ENCODE measurements at regions not wholly inside any gene's neighbourhood (a gene's known extent, or its start where the extent isn't known, plus 50 kb on each side); places are given as distances from the start of the nearest gene placed in this dataset.
A peak's percentile ranks its signal among the peaks of the same experiment; 100 is the strongest.
"Not testable (repeated sequence)": the region's sequence is repeated elsewhere in the genome, so short reads cannot be mapped to it uniquely, and the experiment has no call there.

GRCh38 chr9:87206064-87206661 lies 258.9 kb upstream of the GAS1 start:
- no peak overlapping the region for H3K4me3 ChIP-seq (ENCODE audit: low read depth, low read length)
- DNase-seq (ENCODE audit: low read depth), result peak; percentile 68
- no peak for TF ChIP-seq CTCF (IDR thresholded peaks at IDR 0.05; ENCODE audit: low read depth, low read length, missing control alignments)
- in situ Hi-C loops (cut with HindIII; ENCODE audit: low sequenced_read_pairs), result no loop called here

- H3K4me3 ChIP-seq (ENCODE audit: low read depth, low read length); in situ Hi-C loops (cut with HindIII; ENCODE audit: low sequenced_read_pairs); DNase-seq (ENCODE audit: low read depth): not testable (repeated sequence)
Measured at GRCh38 chr9:87210658-87211057, 263.4 kb upstream of the GAS1 start.

- no peak for TF ChIP-seq CTCF (IDR thresholded peaks at IDR 0.05; ENCODE audit: low read depth, low read length, missing control alignments)
- in situ Hi-C loops (cut with HindIII; ENCODE audit: low sequenced_read_pairs), result no loop called here
Measured at GRCh38 chr9:87211669-87212068, 264.4 kb upstream of the GAS1 start.

GRCh38 chr9:87212605-87213021 lies 265.3 kb upstream of the GAS1 start:
- in situ Hi-C loops (cut with HindIII; ENCODE audit: low sequenced_read_pairs), result no loop called here
- DNase-seq (ENCODE audit: low read depth), result peak; percentile 87
- TF ChIP-seq CTCF (IDR thresholded peaks at IDR 0.05; ENCODE audit: low read depth, low read length, missing control alignments), result peak; percentile 2
- H3K4me3 ChIP-seq (ENCODE audit: low read depth, low read length), result no peak overlapping the region

More at GRCh38 chr9:87211669-87212068, 264.4 kb upstream of the GAS1 start:
- DNase-seq (ENCODE audit: low read depth), result no peak
- H3K4me3 ChIP-seq (ENCODE audit: low read depth, low read length), result no peak overlapping the region

GRCh38 chr9:87213948-87214347 lies 266.6 kb upstream of the GAS1 start:
- H3K4me3 ChIP-seq (ENCODE audit: low read depth, low read length), result no peak overlapping the region
- TF ChIP-seq CTCF (IDR thresholded peaks at IDR 0.05; ENCODE audit: low read depth, low read length, missing control alignments), result no peak
- in situ Hi-C loops (cut with HindIII; ENCODE audit: low sequenced_read_pairs), result no loop called here
- DNase-seq (ENCODE audit: low read depth), result no peak

GRCh38 chr9:87214991-87215390 lies 267.7 kb upstream of the GAS1 start:
- H3K4me3 ChIP-seq (ENCODE audit: low read depth, low read length), result no peak overlapping the region
- in situ Hi-C loops (cut with HindIII; ENCODE audit: low sequenced_read_pairs), result no loop called here
- no peak for TF ChIP-seq CTCF (IDR thresholded peaks at IDR 0.05; ENCODE audit: low read depth, low read length, missing control alignments)
- no peak for DNase-seq (ENCODE audit: low read depth)

GRCh38 chr9:87216036-87216435 lies 268.7 kb upstream of the GAS1 start:
- DNase-seq (ENCODE audit: low read depth), result no peak
- no peak for TF ChIP-seq CTCF (IDR thresholded peaks at IDR 0.05; ENCODE audit: low read depth, low read length, missing control alignments)
- H3K4me3 ChIP-seq (ENCODE audit: low read depth, low read length), result no peak overlapping the region
- in situ Hi-C loops (cut with HindIII; ENCODE audit: low sequenced_read_pairs), result no loop called here

All from astrocyte of the cerebellum (primary cell).